ENCODE measurements at regions not wholly inside any gene's neighbourhood (a gene's known extent, or its start where the extent isn't known, plus 50 kb on each side); places are given as distances from the start of the nearest gene placed in this dataset.

DNA sequence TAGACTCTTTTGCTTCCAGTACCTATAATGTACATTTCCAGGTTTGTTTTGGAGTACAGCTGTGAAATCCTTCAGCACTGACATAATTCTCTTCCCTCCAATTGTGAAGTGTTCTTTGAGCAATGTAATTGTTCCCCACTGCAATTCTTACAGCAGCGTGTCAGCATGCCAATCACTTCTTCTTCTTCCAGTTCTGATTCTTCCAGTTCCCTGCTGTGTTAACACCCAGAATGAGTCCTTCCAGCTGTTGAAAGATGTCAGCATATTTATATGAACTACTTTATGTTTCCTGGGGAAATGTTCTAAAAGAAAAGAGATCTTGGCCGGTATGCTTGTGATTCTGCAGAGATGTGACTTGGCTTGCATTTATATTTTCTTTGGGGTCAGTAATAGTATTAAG, 213.9 kb downstream of the UNC5CL start:
- no peak for DNase-seq

DNA sequence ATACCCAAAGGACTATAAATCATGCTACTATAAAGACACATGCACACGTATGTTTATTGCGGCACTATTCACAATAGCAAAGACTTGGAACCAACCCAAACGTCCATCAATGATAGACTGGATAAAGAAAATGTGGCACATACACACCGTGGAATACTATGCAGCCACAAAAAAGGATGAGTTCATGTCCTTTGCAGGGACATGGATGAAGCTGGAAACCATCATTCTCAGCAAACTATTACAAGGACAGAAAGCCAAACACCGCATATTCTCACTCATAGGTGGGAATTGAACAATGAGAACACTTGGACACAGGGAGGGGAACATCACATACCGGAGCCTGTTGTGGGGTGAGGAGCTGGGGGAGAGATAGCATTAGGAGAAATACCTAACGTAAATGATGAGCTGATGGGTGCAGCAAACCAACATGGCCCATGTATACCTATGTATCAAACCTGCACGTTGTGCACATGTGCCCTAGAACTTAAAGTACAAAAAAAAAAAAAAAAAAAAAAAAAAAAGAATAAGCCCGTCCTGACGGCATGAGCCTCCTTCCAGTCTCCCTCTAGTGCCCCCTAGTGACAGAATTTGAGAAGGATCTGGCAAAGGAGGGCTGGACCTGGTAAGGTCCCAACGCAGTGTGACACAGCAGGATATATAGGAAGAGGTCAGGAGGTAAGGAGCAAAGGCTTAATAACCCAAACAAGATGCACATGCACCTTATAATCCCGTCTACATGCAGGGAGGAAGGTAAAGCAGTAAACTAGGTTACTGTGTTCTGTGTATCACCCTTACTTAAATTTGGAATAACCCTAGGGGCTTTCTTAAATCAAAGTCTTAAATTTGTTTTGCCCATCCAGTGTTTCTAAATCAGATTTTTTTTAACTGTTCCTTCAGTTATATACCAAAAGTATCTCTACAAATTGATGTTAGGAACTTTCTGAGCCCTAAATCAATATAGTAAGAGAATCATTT, 214.8 kb downstream of the UNC5CL start:
- peak; percentile 82 for DNase-seq

DNA sequence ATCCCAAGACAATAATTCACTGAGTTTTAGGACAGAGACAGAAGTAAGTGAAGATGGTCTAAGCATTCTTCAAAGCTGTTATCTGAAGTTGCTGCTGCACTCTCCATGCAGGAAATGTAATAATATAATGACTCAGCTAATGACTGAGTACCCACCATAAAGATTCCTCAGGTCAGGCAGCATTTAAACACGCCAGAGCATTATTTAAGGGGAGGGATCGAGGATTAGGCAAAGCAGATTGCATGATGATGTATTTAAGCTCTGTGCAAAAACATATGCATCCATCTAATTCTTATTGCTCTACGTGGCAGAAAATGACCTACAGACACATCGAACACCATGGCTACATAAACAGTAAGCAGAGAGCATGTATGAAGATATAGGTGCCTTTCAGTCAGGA, 216.4 kb downstream of the UNC5CL start:
- DNase-seq, result no peak

DNA sequence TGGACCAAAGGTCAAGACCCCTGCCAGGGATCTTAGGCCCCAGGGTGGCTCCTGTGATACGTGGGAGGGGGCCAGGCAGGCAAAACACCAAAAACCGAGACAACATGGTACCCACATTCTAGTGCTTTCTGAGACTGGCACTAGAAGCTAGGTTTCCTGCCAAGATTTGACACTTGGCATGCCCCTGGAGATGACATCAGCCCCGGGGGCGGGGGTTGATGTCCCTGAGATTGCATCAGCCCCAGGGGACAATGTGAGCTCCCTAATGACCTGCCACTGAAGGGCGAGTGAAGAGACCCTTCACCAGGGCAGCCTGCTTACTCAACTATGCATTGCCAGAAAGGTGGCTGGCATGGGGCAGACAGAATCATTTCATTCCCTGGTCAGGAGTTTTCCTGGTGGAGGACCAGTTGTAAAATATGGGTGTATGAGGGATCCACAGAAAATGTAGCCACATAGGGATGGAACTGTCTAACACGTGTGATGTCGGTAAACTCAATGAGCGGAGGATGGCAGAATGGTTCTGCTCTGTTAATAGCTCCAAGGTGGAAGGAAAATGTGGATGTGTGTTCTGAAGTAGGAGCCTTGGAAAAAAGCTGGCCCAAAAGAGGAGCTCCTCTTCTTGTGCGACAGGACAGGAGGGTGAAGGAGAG, 219.7 kb downstream of the UNC5CL start:
- no peak for DNase-seq

DNA sequence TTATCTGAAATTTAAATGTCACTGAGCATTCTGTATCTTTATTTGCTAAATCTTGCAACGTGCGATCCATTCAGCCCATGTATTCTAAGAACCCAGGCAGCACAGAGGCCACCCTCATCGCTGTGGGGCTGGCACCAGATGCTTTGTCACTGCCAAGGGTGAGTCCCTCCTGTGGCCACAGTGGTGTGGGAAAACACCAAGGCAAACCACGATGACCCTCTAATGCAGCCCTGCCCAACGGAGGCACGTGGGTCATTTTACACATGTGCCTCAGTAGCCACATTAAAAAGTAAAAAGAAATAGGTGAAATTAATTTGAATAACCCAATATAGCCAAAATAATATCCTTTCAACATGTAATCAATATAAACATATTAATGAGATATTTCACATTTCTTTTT, 221.7 kb downstream of the UNC5CL start:
- DNase-seq, result no peak

DNA sequence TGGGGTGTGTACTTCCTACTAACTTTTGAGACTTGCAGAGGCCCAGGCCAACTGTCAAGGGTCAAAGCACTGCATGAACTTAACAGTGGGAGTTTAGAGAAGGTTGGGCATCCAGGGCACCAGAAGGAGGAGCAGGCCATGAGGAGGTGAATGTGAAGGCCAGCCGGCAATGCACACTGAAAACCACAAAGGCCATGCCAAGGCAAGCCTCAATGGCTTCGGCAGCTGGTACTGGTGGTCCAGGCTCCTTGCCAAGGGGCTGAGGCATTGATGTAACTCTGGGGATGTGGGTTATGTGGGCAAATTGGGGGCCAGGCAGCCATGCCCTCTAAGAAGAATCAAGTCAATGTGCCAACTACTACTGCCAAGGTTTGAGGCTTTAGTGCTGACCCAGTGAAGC, 222.4 kb downstream of the UNC5CL start:
- no peak for DNase-seq

DNA sequence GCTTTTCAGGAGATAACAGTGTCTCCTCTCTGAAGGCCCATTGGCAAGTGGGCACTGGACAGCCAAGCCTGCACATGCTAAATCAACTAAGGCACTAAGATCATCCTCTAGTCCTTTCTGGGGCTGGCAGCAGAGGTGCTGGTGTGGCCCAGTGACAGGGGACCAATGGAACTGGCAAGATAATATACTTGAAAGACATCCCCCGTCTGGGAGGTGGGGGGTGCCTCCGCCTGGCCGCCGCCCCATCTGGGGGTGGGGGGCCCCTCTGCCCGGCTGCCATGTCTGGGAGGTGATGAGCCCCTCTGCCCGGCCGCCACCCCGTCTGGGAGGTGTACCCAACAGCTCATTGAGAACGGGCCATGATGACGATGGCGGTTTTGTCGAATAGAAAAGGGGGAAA, 223.3 kb downstream of the UNC5CL start:
- no peak for DNase-seq

DNA sequence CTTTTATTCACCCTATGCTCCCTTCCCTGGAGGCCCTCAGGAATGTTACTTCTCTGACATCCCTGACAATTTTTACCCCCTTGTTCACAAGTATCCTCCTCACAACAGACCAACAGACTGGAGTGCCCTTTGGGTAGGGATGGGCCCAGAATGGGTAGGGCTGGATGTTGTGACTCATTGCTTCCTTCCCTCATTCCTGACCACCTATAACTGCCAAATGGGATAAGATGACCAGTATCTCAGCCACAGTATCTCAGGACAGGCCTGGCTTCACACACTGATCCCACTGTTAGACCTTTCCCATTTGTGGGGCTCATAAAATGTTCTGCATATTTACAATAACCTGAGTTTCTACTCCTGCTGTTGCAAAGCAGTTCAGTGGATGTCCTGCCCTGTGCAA, 223.0 kb upstream of the LRFN2 start:
- DNase-seq, result no peak

DNA sequence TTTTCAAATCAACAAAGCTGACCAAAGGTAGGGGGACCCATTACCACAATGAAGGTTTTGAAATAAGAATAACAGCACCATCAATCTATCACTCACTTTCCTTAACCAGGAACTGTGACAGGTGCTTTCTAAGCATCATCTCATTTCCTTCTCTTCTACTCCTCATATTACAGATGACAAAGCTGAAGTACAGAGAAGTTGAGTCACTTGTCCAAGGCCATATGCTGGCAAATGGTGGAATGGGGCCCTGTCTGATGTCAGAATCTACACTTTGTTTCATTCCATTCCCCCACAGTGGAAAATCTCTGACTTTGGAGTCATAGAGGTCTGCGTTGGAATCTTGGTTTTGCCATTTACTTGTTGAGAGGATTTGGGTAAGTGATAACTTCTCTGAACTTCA, 222.5 kb upstream of the LRFN2 start:
- no peak for DNase-seq

DNA sequence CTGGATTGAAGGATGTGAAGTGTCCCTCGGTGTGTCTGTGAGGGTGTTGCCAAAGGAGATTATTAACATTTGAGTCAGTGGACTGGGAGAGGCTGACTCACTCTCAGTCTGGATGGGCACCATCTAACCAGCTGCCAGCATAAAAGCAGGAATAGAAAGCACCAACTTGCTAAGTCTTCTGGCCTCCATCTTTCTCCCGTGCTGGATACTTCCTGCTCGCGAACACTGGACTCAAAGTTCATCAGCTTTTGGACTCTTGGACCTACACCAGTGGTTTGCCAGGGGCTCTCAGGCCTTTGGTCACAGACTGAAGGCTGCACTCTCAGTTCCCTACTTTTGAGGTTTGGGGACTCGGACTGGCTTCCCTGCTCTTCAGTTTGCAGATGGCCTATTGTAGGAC, 220.3 kb upstream of the LRFN2 start:
- DNase-seq, result no peak

DNA sequence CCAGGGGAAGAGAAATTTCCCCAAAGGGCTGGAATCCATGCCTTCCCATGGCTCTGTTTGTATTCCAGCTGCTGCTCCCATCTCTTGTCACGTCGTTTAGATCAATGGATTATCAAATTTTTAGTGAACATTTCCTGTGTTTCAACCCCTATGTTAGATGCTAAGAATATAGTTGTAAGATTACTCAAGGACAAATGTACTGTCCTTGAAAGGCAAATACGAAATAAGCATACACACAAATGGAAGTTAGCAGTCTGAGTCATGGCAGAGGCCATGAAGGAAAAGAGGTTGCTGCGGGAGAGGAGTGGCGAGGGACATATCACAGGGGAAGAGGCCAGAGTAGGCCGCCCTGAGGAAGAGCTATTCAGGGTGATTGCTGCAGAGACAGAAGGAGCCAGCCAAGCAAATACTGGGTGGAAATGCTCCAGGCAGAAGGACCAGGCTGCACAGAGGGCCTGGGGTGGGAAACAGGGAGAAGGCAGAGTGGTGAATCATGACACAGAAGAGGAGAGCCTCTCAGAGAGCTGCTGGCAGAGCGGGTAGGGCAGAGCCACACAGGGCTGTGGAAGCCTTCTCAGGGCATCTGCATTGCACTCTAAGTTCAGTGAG, 219.2 kb upstream of the LRFN2 start:
- no peak for DNase-seq

DNA sequence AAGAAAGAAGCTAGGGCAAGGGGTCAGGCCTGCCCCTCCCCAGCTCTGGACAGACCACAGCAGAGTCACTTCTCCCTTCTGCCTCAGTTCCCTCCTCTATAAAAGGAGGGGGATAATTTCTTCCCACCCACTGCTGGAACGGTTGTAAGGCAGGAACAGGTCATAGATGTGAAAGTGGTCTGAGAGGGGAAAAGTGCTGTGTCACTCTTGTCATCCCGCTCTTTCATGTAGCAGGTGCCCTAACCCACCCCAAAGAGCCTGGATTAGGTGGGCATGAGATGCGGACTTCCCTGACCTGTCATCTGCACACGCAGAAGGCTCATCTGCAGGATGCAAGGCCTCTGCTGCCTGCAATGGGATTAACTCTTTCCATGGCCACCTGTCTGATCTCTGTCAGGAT, 218.2 kb upstream of the LRFN2 start:
- DNase-seq, result no peak

DNA sequence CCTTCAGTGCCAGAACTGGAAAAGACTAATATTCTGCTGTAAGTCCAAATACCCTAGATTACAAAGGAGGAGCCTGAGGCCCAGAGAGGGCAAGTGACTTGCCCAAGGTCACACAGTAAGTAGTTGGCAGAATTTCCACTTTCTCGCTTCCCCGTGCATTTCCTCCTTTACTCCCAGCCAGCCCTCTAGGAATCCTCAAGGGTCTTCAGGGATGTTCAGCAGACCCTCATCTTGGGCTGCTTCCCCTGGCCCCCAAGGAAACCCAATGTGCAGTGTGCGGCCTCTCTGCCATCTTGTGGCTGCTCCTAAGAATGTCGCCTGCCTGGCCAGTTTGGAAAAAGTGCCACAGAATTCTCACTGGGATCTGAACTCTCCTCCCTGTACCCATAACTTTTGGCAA, 217.7 kb upstream of the LRFN2 start:
- no peak for DNase-seq

DNA sequence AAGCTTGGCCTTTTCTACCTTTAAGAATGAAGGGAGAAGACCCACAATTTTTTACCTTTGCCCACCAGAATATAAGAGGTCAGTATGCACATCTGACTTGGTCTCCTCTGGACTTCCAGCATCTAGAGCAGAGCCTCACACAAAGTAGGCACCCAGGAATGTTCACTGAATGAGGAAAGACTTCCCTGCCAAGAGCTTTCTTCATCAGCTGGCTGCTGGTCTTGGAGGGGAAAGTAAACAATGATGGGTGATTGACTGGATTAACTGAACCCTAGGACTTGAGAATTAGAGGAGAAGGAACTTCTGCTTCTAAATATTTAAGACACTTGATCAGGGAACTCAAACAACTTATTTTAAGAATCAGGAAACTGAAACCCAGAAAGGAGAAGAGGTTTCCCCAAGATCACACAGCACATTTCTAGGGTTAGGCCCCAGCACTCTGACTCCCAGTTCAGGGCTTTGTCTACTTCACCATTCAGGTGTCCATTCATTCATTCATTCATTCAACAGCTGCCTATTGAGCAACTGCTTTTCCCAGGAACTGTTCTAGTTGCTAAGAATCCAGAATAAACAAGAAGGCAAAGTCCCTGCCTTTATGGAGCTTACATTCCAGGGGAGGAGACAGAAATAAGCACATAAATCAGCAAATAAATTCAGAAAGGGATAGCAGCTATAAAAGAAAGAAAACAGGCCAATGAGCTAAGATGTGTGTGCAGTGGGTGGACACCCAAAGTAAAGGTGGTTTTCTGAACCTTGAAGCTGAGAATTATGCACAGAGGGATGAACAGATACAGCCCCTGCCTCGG, 216.9 kb upstream of the LRFN2 start:
- no peak for DNase-seq

DNA sequence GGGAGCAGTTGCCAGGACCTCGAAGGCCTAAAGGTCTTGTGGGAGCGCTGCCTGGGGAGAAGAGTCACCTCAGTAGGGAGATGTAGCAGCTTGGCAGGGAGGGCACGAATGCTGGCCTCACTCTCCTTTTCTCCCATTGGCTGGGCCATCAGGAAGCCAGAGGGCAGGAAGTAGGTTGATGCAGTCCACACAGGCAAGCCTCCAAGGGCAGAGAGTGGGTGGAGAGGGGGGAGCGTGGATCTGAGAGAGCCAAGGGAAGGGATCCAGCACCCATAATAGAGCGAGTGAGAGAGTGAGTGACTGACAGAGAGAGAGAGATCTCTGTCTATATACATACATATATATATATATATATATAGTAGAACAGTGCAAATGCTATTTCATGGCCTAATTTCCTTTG, 215.3 kb upstream of the LRFN2 start:
- DNase-seq, result no peak

DNA sequence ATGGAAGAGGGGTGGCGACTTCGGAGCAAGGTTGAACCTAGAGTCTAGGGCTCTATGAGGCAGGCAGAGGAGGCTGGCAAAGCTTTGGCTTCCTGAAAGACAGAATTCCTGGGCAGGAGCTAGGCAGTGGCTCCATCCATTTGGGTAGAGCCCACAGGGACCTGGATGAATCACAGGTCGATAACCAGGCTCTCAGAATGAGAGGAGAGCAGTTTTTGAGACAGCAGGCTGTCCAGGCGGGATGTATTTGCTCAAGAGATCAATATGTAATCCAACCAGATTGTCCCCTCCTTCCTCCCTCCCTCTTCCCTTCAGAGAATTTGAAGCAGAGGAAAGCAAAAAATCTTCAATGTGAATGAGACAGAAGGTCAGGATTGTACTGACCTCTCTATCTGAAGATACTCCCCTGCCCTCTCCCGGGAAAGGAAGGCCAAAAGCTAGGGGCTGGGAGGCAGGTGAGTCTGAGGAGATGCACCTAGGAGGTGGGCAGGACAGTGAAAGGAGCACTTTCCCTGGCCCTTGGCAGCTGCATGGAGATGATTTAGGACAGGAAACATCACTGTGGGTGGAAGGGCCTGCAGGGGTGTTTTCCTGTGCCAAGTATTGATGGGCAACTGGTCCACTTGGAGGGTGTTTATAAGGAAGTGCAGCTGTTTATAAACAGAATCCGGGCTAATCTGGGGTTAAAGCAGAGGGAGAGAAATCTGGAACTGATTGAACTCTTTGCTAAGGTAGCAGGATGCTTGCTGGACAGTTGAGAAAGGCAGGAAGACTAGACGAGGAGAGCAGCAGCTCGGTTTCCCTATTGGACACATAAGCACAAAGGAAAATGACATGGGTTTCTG, 212.4 kb upstream of the LRFN2 start:
- DNase-seq, result no peak

DNA sequence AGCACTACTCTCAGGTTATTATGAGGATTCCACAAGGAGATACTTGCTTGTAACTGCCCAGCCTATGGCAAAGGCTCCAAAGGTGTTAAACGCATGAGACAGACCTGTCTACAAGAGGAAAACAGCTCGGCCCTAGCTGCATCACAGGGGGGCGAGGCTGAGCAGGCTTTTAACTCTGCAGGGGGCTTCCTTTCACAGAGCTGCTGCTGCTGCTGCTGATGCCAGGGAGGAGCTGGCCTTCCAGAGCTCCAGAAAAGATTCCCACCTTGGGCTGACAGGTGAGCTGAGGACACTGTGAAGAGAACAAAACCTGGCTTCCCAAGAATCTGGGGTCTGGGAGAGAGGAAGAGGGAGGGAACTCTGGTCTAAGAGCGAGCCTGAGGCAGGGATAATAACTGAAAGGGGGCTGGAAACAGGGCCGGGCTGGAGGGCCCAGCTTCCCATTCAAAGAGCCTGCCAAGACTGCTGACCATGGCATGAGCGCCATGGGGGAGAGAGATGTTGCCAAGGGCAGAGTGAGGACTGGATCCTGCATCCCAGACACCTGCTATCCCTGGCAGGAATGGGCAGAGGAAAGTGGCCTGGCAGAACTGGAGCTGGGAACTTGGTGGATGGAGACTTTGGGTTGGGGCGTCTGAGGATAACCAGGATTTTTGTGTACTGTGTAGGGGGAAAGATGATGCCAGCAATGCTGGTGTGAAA, 211.1 kb upstream of the LRFN2 start:
- no peak for DNase-seq

DNA sequence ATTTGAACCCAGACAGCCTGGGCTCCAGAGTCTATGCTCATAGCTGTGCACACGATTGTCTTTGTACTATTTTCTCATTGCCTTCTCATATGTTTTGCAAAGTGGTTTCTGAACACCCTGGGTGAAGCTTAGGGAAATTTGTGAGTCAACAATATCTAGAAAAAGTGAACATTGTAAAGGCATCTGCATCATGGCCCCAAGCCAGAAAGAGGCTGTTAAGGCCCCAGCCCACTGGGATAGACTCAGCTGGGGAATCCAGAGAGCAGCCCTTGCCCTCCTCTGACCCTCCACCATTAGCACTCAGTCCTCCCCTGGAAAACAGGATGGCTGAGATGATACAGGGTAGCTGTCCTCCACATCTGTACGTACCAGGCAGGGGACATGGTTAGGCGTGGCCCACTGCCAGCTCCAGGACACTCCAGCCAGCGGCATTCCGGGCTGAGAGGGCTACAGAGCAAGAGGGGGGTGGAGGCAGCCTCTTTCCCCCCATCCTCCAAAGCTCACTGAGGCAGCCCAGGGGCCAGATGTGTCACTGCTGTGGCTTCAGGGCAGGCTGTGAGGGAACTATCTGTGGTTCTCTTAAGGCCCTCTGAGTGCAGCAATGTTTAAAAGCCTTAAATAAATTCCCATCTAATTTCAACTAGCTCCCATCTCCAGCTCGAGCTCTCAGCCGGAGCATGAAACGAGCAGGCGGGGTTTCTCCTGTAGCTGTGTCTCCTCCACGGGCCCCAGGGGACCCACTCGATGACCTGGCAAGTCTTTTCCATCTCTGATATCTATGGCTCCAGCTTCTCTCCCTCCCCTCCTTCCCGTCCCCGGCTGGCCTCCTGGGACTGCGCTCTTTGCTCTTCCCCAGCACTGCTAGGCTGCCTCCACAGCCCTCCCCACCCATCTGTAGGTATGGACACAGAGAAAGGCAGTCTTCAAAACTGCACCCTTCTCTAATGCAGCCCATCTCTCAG, 209.4 kb upstream of the LRFN2 start:
- no peak for DNase-seq

DNA sequence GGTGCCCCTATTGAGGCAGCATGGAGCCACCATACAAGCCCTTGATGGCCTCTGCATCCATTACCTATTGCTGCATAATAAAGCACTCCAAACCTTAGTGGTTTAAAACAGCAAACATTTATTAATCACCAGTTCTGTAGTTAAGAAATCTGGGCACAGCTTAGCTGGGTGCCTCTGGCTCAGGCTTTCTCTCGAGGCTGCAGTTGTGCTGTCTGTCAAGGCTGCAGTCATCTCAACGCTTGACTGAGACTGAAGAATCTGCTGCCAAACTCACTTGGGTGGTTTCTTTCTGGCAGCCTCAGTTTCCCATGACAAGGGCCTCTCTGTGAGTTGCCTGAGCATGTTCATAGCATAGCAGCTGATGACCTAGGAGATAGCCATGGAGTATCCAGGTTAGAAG, 207.4 kb upstream of the LRFN2 start:
- DNase-seq, result no peak

DNA sequence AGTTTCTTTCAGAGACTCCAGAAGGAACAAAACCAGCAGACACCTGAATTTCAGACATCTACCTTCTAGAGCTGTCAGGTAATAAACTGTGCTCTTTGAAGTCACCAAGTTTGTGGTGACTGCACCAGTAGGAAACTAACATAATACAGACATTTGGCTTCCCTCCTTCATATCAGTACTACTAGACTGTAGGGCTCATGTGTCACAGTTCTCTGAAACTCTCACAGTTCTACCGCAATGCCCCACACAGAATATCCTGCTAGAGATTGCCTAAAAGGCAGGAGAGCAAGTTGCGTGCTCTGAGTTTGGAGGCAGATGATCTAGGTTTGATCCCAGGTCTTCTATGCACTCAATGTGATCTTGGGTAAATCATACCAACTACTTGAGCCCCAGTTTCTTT, 205.0 kb upstream of the LRFN2 start:
- no peak for DNase-seq
